OCI-LY7 (cell line): ENCODE measurements at regions not wholly inside any gene's neighbourhood (a gene's known extent, or its start where the extent isn't known, plus 50 kb on each side); places are given as distances from the start of the nearest gene placed in this dataset.

ENCODE experiments used
- EZH2phosphoT487 ChIP-seq: fragments of 200-600 bp; sonication (generic); IDR thresholded peaks from 2 replicates; pipeline ENCODE4 v1.6.1; 2018; ENCODE audit warnings: low read depth, borderline replicate concordance, mild to moderate bottlenecking, mixed run types, antibody characterized with exemption, low read length, moderate library complexity, mixed read lengths
- TF ChIP-seq, protein P1 (sequence below): fragments of 200-600 bp; sonication (generic); conservative IDR thresholded peaks from 2 replicates; pipeline ENCODE4 v1.5.1; 2014; ENCODE audit warnings: mild to moderate bottlenecking, antibody characterized with exemption, low read length, moderate library complexity, mixed read lengths

- TF ChIP-seq, protein P1, sequence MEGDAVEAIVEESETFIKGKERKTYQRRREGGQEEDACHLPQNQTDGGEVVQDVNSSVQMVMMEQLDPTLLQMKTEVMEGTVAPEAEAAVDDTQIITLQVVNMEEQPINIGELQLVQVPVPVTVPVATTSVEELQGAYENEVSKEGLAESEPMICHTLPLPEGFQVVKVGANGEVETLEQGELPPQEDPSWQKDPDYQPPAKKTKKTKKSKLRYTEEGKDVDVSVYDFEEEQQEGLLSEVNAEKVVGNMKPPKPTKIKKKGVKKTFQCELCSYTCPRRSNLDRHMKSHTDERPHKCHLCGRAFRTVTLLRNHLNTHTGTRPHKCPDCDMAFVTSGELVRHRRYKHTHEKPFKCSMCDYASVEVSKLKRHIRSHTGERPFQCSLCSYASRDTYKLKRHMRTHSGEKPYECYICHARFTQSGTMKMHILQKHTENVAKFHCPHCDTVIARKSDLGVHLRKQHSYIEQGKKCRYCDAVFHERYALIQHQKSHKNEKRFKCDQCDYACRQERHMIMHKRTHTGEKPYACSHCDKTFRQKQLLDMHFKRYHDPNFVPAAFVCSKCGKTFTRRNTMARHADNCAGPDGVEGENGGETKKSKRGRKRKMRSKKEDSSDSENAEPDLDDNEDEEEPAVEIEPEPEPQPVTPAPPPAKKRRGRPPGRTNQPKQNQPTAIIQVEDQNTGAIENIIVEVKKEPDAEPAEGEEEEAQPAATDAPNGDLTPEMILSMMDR = no peak
- no peak for TF ChIP-seq EZH2phosphoT487
Observed at GRCh38 chr5:120852222-120852860, 388.2 kb downstream of the PRR16 start.
